ENCODE measurements at regions not wholly inside any gene's neighbourhood (a gene's known extent, or its start where the extent isn't known, plus 50 kb on each side); places are given as distances from the start of the nearest gene placed in this dataset.
A peak's percentile ranks its signal among the peaks of the same experiment; 100 is the strongest.

DNA sequence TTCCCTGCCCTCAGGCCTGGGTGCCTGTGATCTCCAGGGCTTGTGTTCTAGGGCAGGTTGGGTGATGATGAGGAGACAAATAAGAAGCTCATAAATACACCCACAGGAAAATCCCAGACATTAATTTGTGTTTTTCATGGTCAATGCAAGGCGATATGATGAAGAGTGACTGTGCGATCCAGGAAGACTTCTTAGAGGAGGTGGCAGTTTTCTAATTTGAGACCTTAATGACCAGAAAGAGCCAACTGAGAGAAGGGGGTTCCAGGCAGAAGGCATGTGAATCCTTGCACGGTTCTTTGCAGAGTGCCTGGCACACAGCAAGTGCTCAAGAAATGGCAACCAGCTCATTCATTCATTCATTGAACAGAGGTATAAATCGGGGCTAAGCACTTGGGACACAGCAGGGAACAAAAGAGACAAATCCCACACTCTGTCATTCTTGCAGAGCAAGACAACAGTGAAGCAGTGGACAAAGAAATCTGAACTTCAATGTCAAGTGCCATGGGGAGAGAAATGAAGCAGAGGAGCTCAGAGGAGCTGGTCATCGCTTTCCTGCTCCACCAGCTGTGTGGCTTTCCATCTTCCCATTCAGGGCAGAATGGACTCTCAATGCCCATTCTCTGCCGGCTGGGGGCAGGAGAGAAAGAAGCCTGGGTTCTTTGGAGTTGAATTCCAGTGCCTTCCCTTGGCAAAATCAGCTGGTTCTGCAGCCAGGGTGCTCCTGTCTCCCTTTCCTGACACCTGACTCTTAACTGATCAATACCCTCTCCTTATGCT is 128.3 kb downstream of the AACS start:
- Histone ChIP-seq H3K4me3 (replicated peaks; ENCODE audit: insufficient read depth, low read length) (no peak overlapping the region), H3K27me3 (ENCODE audit: insufficient read depth, poor library complexity, severe bottlenecking) (peaks cover 10% of the 10 kb centered on the region), H3K27ac (replicated peaks) (no peak overlapping the region)
- DNase-seq (ENCODE audit: low read depth in 1 of 2, low spot score in 1 of 2): no peak
- TF ChIP-seq POLR2AphosphoS5 (IDR thresholded peaks at IDR 0.05; ENCODE audit: low read depth) (no peak), GABPA (IDR thresholded peaks at IDR 0.05; ENCODE audit: low read depth) (no peak), SPI1 (IDR thresholded peaks at IDR 0.05; ENCODE audit: borderline replicate concordance, low read depth) (no peak)
- TF ChIP-seq, protein P1, sequence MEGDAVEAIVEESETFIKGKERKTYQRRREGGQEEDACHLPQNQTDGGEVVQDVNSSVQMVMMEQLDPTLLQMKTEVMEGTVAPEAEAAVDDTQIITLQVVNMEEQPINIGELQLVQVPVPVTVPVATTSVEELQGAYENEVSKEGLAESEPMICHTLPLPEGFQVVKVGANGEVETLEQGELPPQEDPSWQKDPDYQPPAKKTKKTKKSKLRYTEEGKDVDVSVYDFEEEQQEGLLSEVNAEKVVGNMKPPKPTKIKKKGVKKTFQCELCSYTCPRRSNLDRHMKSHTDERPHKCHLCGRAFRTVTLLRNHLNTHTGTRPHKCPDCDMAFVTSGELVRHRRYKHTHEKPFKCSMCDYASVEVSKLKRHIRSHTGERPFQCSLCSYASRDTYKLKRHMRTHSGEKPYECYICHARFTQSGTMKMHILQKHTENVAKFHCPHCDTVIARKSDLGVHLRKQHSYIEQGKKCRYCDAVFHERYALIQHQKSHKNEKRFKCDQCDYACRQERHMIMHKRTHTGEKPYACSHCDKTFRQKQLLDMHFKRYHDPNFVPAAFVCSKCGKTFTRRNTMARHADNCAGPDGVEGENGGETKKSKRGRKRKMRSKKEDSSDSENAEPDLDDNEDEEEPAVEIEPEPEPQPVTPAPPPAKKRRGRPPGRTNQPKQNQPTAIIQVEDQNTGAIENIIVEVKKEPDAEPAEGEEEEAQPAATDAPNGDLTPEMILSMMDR (IDR thresholded peaks at IDR 0.05; ENCODE audit: insufficient read depth, low read length): no peak
- TF ChIP-seq, protein P2, sequence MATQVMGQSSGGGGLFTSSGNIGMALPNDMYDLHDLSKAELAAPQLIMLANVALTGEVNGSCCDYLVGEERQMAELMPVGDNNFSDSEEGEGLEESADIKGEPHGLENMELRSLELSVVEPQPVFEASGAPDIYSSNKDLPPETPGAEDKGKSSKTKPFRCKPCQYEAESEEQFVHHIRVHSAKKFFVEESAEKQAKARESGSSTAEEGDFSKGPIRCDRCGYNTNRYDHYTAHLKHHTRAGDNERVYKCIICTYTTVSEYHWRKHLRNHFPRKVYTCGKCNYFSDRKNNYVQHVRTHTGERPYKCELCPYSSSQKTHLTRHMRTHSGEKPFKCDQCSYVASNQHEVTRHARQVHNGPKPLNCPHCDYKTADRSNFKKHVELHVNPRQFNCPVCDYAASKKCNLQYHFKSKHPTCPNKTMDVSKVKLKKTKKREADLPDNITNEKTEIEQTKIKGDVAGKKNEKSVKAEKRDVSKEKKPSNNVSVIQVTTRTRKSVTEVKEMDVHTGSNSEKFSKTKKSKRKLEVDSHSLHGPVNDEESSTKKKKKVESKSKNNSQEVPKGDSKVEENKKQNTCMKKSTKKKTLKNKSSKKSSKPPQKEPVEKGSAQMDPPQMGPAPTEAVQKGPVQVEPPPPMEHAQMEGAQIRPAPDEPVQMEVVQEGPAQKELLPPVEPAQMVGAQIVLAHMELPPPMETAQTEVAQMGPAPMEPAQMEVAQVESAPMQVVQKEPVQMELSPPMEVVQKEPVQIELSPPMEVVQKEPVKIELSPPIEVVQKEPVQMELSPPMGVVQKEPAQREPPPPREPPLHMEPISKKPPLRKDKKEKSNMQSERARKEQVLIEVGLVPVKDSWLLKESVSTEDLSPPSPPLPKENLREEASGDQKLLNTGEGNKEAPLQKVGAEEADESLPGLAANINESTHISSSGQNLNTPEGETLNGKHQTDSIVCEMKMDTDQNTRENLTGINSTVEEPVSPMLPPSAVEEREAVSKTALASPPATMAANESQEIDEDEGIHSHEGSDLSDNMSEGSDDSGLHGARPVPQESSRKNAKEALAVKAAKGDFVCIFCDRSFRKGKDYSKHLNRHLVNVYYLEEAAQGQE (IDR thresholded peaks at IDR 0.05; ENCODE audit: insufficient replicate concordance, low read depth): no peak

DNA sequence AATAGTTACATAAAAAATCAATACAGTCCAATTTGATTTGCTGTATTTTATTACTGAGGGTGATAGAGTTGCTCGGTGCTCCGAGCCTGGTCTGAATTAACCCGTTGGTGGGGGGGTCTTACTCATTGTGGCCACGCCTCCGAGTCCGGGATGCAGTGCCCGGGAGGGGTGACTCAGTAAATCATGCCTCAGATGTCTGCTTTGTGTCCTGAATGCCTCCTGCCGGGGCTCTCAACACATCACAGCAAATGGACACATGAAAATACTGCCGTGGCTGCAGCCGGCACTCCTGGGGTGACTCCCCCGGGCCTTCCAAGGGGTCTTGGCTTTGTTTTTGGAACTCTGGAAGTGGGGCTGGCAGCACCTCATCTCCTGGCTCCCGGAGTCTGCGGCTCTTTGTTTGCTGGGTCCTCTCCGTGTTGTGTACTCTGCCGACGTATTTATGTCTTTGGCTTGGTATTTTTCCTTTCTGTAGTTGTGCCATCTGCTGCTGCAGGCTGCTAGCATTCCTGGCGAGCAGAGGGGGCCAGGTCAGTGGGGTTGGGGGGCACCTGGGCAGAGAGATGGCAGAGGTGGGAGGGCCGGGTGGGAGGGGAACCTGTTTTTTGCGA is 129.0 kb downstream of the AACS start:
- no peak for DNase-seq (ENCODE audit: low read depth in 1 of 2, low spot score in 1 of 2)
- TF ChIP-seq, protein P1 (IDR thresholded peaks at IDR 0.05; ENCODE audit: insufficient read depth, low read length): no peak
- TF ChIP-seq SPI1 (IDR thresholded peaks at IDR 0.05; ENCODE audit: borderline replicate concordance, low read depth) (no peak), POLR2AphosphoS5 (IDR thresholded peaks at IDR 0.05; ENCODE audit: low read depth) (no peak), GABPA (IDR thresholded peaks at IDR 0.05; ENCODE audit: low read depth) (no peak)
- TF ChIP-seq, protein P2 (IDR thresholded peaks at IDR 0.05; ENCODE audit: insufficient replicate concordance, low read depth): no peak
- no peak overlapping the region for H3K27ac ChIP-seq (replicated peaks)
- H3K4me3 ChIP-seq (replicated peaks; ENCODE audit: insufficient read depth, low read length): no peak overlapping the region
- peaks cover 8% of the 10 kb centered on the region for H3K27me3 ChIP-seq (ENCODE audit: insufficient read depth, poor library complexity, severe bottlenecking)

DNA sequence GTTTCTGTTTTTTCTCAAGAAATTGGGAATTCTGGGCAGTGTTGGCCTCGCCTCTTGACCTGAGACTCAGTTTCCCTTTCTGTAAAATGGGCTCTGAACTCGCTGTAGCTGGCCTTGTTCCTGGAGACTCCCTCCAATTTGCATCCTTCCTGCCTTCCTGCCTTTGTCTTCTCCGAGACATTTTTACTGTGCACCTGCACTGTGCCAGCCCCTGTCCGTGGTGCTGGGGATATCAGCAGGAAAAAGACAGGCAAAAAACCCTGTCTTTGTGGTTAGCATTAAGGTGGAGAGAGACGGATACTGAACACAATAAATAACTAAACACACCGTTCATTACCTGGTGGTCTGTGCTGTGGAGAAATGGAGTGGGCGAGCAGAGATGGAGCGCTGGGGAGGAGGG is 129.8 kb downstream of the AACS start:
- peaks cover 3% of the 10 kb centered on the region for H3K27me3 ChIP-seq (ENCODE audit: insufficient read depth, poor library complexity, severe bottlenecking)
- no peak for DNase-seq (ENCODE audit: low read depth in 1 of 2, low spot score in 1 of 2)
- no peak overlapping the region for H3K4me3 ChIP-seq (replicated peaks; ENCODE audit: insufficient read depth, low read length)
- no peak overlapping the region for H3K27ac ChIP-seq (replicated peaks)
- no peak for TF ChIP-seq POLR2AphosphoS5 (IDR thresholded peaks at IDR 0.05; ENCODE audit: low read depth)
- TF ChIP-seq, protein P2 (IDR thresholded peaks at IDR 0.05; ENCODE audit: insufficient replicate concordance, low read depth): peak; percentile 89
- TF ChIP-seq, protein P1 (IDR thresholded peaks at IDR 0.05; ENCODE audit: insufficient read depth, low read length): no peak
- no peak for TF ChIP-seq GABPA (IDR thresholded peaks at IDR 0.05; ENCODE audit: low read depth)
- TF ChIP-seq SPI1 (IDR thresholded peaks at IDR 0.05; ENCODE audit: borderline replicate concordance, low read depth): no peak

All from HL-60 (cell line).